ENCODE measurements at regions not wholly inside any gene's neighbourhood (a gene's known extent, or its start where the extent isn't known, plus 50 kb on each side); places are given as distances from the start of the nearest gene placed in this dataset.
A peak's percentile ranks its signal among the peaks of the same experiment; 100 is the strongest.

- no peak for DNase-seq
Observed at GRCh38 chr17:54745862-54746261, 154.8 kb upstream of the TOM1L1 start.

DNA sequence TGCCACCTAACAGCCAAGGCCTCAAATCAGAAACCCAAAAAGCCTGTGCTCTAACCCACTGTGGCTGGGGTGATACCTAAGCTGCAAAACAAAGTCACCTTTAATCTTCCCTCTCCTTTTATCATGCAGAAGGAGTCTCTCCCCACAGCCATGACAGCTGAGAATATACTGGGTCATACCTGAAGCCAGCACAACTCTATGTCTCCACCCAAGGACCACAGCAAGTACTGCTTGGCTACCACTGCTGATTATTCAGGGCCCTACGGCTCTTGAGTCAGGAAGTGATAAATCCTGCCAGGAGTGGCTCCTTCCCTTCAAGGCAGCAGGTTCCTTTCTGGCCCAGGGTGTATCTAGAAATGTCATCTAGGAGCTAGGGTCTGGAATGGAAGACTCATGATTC lies 151.5 kb upstream of the TOM1L1 start:
- no peak for DNase-seq

DNA sequence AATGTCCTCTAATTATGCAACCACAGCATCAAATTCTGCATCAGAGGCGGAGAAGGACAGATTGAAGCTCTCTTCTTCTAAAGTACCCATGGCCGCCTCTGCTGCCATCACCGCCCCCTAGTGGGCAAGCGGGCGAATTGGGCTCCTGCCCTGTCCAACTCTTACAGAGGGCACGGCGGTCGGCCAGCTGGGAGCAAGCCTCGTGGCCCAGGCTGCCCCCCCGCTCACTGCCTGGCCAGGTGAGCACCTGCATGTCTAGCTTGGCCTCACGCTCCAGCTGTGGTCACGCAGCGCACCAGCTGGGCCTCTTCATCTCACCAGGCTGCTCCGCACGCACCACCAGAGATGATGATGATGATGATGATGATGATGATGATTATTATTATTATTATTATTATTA lies 146.1 kb upstream of the TOM1L1 start:
- DNase-seq, result peak; percentile 24

GRCh38 chr17:54760836-54761235 lies 139.8 kb upstream of the TOM1L1 start:
- DNase-seq, result no peak

GRCh38 chr17:54770836-54771235 lies 129.8 kb upstream of the TOM1L1 start:
- DNase-seq, result no peak

GRCh38 chr17:54771409-54771915 lies 129.2 kb upstream of the TOM1L1 start:
- no peak for DNase-seq

DNA sequence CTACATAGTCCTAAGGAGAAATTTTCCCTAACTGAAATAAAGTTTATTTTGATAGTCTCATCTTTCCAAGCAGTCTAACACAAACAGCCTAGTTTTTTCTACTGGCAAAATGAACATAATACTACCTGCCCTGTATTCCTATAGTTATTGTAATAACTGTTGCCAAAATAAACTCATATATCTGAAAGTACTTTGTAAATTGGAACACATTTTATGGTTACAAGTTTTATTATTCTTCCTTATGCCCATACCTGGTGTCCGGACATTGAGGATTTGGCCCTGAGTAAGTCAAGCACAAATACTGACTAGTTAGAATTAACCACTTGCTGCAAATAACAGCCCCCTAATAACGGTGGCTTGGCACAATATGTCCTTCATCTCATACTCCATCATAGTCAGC lies 120.4 kb upstream of the TOM1L1 start:
- no peak for DNase-seq

DNA sequence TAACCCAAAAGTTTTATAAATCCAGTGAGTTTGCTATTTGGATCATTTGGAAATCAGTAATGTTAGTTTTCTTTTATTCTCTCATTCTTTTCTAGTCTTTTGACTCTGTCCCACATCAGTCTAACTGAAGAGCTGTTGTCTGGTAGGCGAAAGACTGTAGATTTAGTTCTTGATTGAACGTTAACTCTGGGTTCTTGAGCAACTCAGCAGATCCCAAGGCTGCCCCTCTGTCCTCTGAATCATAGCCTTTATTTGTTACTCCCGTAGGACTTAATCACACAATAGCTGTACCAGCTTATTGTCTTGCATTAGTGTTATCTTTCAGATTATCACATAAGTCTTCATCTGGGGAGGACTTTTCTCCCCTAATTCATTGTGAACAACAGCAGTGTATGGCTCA lies 119.3 kb upstream of the TOM1L1 start:
- no peak for DNase-seq

- DNase-seq, result no peak
Observed at GRCh38 chr17:54784305-54784704, 116.3 kb upstream of the TOM1L1 start.

- DNase-seq, result no peak
Observed at GRCh38 chr17:54785643-54786268, 114.9 kb upstream of the TOM1L1 start.

GRCh38 chr17:54789101-54789880 lies 111.4 kb upstream of the TOM1L1 start:
- no peak for DNase-seq

DNA sequence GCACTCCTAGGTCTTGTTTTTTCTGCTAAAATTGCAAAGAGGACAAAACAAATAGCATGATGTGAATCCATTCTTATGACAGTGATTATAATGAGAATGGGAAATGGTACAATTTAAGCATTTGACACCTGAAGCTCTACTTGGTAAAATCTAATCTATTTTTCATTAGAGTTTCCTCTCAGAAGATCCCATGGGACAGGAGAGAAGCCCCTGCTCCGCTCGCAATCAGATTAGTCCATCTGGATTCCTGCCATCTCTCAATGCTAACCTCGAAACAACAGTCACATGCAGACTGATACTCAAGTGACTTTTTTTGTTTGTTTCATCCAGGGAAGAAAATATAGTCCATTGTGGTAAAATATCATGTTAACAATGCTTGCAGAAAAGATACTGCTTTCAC lies 107.4 kb upstream of the TOM1L1 start:
- DNase-seq, result no peak

DNA sequence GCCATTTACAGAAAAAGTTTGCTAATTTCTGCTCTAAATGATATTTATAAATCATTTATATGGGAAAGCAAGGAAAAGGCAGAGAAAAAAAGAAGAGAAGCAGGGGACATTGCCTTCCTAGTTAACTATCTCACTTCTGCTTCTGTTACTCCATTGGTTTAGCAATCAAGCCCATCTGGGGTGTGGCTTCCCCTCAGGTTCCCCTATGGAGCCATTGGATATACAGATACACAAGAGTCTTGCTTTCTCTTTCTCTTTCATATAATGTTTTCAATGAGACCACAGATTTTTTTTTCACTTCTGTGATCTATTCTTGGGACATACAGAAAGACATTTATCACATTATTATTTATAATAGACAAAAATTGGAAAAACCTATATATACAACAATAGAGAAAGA lies 105.6 kb upstream of the TOM1L1 start:
- no peak for DNase-seq

GRCh38 chr17:54807331-54807730 lies 93.3 kb upstream of the TOM1L1 start:
- DNase-seq, result no peak

GRCh38 chr17:54813896-54814295 lies 86.8 kb upstream of the TOM1L1 start:
- DNase-seq, result no peak

GRCh38 chr17:54814371-54814770 lies 86.3 kb upstream of the TOM1L1 start:
- DNase-seq, result no peak

DNA sequence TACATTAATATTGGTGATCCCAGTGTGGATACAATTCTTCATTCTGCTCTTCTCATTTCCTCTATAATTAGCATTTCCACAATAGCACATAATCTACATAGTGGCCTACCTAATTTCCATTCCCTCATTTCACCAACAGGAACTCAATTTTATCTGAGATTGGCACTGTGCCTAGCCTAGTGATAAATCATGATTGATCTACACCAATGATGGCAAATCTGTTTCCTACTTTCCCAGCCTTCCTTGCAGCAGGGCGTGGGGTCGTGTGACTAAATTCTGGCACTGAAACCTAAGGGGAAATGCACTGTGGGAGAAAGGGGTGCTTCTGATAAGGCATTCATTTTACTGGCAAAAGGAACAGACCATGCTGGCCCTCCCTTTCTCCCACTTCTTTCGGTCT lies 66.6 kb upstream of the TOM1L1 start:
- no peak for DNase-seq

DNA sequence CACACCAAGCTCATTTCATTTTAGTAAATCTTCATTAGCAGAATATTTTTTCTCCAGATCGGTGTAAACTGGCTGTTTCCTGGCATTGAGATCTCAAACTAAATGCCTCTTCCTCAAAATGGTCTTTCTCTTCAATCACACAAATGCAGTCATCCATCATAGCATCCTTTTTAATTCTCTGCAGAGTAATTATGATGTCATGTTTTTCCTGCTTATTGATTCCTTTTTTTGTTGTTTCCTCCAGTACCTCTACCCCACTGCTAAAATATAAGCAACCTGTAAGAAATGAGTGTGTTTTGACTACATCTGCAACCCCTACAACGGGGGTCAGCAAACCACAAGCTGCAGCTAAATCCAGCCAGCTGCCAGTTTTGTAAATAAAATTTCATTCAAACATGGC lies 65.6 kb upstream of the TOM1L1 start:
- DNase-seq, result no peak

- no peak for DNase-seq
Observed at GRCh38 chr17:54836723-54837462, 63.8 kb upstream of the TOM1L1 start.

- no peak for DNase-seq
Observed at GRCh38 chr17:54838651-54839421, 61.8 kb upstream of the TOM1L1 start.

GRCh38 chr17:54839447-54839846 lies 61.2 kb upstream of the TOM1L1 start:
- DNase-seq, result no peak

DNA sequence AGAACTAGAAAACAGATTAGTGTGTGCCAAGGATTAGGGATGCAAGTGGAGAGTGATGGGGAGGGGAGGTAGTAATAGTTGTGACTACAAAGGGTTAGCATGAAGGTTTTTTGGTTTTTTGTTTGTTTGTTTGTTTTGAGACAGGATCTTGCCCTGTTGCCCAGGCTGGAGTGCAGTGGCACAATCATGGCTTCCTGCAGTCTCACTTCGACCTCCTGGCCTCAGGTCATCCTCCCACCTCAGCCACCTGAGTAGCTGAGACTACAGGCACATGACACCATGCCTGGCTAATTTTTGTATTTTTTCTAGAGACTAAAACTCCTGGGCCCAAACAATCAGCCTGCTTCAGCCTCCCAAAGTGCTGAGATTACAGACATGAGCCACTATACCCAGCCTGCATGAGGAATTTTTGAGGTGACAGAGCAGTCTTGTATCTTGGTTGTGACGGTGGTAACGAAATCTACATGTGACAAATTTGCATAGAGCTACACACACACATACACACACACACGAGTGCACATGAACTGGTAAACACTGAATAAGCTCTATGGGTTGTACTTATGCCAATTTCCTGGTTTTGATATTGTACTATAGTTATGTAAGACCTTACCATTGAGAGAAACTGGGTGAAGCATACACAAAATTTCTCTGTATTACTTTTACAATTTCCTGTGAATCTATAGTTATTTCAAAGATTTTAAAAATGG lies 59.6 kb upstream of the TOM1L1 start:
- no peak for DNase-seq

All from activated CD4-positive, alpha-beta T cell treated with anti-CD3 and anti-CD28 coated beads for 48 hours (primary cell).